HCT116 (cell line): ENCODE measurements at regions not wholly inside any gene's neighbourhood (a gene's known extent, or its start where the extent isn't known, plus 50 kb on each side); places are given as distances from the start of the nearest gene placed in this dataset.

Experiments
- EZH2 ChIP-seq: fragments of 200-600 bp; sonication (generic); IDR thresholded peaks from 2 replicates; pipeline ENCODE4 v1.6.1; 2017; ENCODE audit warnings: antibody characterized with exemption, mixed run types
- EZH2phosphoT487 ChIP-seq: fragments of 200-600 bp; IDR thresholded peaks from 2 replicates; pipeline ENCODE4 v1.6.1; 2018; ENCODE audit warnings: antibody characterized with exemption, borderline replicate concordance
- JUND ChIP-seq: IDR thresholded peaks from 2 replicates; pipeline ENCODE4 v1.6.1; 2012
- POLR2A ChIP-seq: IDR thresholded peaks from 2 replicates; pipeline ENCODE4 v1.7.0; 2011; ENCODE audit warnings: borderline replicate concordance; ENCODE audit not compliant: insufficient read depth, insufficient read length; ENCODE audit errors: extremely low read depth
- POLR2AphosphoS5 ChIP-seq: IDR thresholded peaks from 2 replicates; pipeline ENCODE4 v1.6.1; 2011; ENCODE audit warnings: mild to moderate bottlenecking, low read depth, low read length, moderate library complexity
- YY1 ChIP-seq: IDR thresholded peaks from 2 replicates; pipeline ENCODE4 v1.6.1; 2011; ENCODE audit warnings: low read length, low read depth, moderate library complexity, mild to moderate bottlenecking; ENCODE audit not compliant: insufficient replicate concordance; ENCODE audit errors: extremely low read depth
- ZNF274 ChIP-seq: fragments of 200-500 bp; sonication (Bioruptor generic); IDR thresholded peaks from 2 replicates; pipeline ENCODE4 v1.6.1; 2014; ENCODE audit warnings: mild to moderate bottlenecking, low read depth, low read length, inconsistent platforms
- TF ChIP-seq, protein P1 (sequence below), 3 experiments: fragments of 200-600 bp in 1 of 3; sonication (generic) in 1 of 3; IDR thresholded peaks in 2 of 3; conservative IDR thresholded peaks in 1 of 3; 2 replicates each; pipeline ENCODE4 v1.5.1; 2012 to 2017; ENCODE audit warnings: low read depth in 2 of 3, low read length in 2 of 3, antibody characterized with exemption in 1 of 3, borderline replicate concordance in 1 of 3, control low read depth in 1 of 3, mild to moderate bottlenecking in 1 of 3, mixed read lengths in 1 of 3, mixed run types in 1 of 3, moderate library complexity in 1 of 3; ENCODE audit not compliant: insufficient read depth in 1 of 3
- TF ChIP-seq, protein P2 (sequence below): IDR thresholded peaks from 2 replicates; pipeline ENCODE4 v1.6.1; 2012; ENCODE audit warnings: low read depth

DNA sequence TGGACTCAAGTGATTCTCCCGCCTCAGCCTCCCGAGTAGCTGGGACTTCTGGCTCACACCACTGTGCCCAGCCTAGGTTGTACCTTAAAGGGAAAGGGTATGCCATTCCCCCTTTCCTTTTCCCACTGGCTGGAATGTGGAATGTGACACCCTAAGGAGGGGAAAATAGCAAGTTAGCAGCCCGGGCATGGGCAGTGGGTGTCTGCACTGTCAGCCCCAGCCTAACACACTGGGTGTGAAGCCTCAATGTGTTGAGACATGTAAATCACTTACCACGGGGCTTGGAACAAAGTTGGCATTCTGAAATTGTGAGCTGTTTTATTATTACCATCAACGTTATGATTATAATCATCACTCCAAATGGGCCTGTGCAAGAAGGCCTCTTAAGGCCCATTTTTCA is 80.8 kb upstream of the PTPN1 start:
- TF ChIP-seq, protein P1, sequence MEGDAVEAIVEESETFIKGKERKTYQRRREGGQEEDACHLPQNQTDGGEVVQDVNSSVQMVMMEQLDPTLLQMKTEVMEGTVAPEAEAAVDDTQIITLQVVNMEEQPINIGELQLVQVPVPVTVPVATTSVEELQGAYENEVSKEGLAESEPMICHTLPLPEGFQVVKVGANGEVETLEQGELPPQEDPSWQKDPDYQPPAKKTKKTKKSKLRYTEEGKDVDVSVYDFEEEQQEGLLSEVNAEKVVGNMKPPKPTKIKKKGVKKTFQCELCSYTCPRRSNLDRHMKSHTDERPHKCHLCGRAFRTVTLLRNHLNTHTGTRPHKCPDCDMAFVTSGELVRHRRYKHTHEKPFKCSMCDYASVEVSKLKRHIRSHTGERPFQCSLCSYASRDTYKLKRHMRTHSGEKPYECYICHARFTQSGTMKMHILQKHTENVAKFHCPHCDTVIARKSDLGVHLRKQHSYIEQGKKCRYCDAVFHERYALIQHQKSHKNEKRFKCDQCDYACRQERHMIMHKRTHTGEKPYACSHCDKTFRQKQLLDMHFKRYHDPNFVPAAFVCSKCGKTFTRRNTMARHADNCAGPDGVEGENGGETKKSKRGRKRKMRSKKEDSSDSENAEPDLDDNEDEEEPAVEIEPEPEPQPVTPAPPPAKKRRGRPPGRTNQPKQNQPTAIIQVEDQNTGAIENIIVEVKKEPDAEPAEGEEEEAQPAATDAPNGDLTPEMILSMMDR (IDR thresholded peaks at IDR 0.05 in 2 of 3, conservative IDR thresholded peaks at IDR 0.05 in 1 of 3; ENCODE audit: borderline replicate concordance in 1 of 3, insufficient read depth in 1 of 3, low read depth in 2 of 3, low read length in 2 of 3), result no peak
- TF ChIP-seq EZH2phosphoT487 (no peak), POLR2A (no peak), YY1 (no peak), JUND (no peak), EZH2 (no peak), POLR2AphosphoS5 (no peak), ZNF274 (no peak)
- TF ChIP-seq, protein P2, sequence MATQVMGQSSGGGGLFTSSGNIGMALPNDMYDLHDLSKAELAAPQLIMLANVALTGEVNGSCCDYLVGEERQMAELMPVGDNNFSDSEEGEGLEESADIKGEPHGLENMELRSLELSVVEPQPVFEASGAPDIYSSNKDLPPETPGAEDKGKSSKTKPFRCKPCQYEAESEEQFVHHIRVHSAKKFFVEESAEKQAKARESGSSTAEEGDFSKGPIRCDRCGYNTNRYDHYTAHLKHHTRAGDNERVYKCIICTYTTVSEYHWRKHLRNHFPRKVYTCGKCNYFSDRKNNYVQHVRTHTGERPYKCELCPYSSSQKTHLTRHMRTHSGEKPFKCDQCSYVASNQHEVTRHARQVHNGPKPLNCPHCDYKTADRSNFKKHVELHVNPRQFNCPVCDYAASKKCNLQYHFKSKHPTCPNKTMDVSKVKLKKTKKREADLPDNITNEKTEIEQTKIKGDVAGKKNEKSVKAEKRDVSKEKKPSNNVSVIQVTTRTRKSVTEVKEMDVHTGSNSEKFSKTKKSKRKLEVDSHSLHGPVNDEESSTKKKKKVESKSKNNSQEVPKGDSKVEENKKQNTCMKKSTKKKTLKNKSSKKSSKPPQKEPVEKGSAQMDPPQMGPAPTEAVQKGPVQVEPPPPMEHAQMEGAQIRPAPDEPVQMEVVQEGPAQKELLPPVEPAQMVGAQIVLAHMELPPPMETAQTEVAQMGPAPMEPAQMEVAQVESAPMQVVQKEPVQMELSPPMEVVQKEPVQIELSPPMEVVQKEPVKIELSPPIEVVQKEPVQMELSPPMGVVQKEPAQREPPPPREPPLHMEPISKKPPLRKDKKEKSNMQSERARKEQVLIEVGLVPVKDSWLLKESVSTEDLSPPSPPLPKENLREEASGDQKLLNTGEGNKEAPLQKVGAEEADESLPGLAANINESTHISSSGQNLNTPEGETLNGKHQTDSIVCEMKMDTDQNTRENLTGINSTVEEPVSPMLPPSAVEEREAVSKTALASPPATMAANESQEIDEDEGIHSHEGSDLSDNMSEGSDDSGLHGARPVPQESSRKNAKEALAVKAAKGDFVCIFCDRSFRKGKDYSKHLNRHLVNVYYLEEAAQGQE, result no peak
